ENCODE measurements at regions not wholly inside any gene's neighbourhood (a gene's known extent, or its start where the extent isn't known, plus 50 kb on each side); places are given as distances from the start of the nearest gene placed in this dataset.

GRCh38 chr6:145169726-145170224, 565.5 kb downstream of the EPM2A start:
- DNase-seq (no peak), ATAC-seq (no peak)
- Mint-ChIP-seq H3K9me3 (ENCODE audit: low read depth) (no peaks in the 10 kb centered on the region), H3K36me3 (no peaks in the 10 kb centered on the region), H3K27me3 (peaks cover 7% of the 10 kb centered on the region), H3K4me1 (no peaks in the 10 kb centered on the region), H3K4me3 (no peak overlapping the region), H3K27ac (no peak overlapping the region)
- CTCF ChIA-PET, result no interaction called here

GRCh38 chr6:145175470-145175869, 559.9 kb downstream of the EPM2A start:
- Mint-ChIP-seq H3K36me3 (no peaks in the 10 kb centered on the region), H3K4me1 (no peaks in the 10 kb centered on the region), H3K27ac (no peak overlapping the region), H3K4me3 (no peak overlapping the region), H3K27me3 (peaks cover 3% of the 10 kb centered on the region), H3K9me3 (ENCODE audit: low read depth) (peaks cover 4% of the 10 kb centered on the region)
- ATAC-seq (no peak), DNase-seq (no peak)
- CTCF ChIA-PET, result no interaction called here

- Mint-ChIP-seq H3K4me3 (no peak overlapping the region), H3K27ac (no peak overlapping the region), H3K4me1 (no peaks in the 10 kb centered on the region), H3K27me3 (no peaks in the 10 kb centered on the region), H3K9me3 (ENCODE audit: low read depth) (peaks cover 4% of the 10 kb centered on the region), H3K36me3 (no peaks in the 10 kb centered on the region)
- no peak for DNase-seq
- CTCF ChIA-PET, result no interaction called here
- ATAC-seq, result no peak
Measured at GRCh38 chr6:145178391-145178790, 556.9 kb downstream of the EPM2A start.

GRCh38 chr6:145187491-145188206, 547.7 kb downstream of the EPM2A start:
- DNase-seq (no peak), ATAC-seq (no peak)
- H3K9me3 Mint-ChIP-seq (ENCODE audit: low read depth), result no peaks in the 10 kb centered on the region
- H3K4me3 Mint-ChIP-seq, result no peak overlapping the region
- CTCF ChIA-PET, result no interaction called here
- no peaks in the 10 kb centered on the region for H3K4me1 Mint-ChIP-seq
- no peak overlapping the region for H3K27ac Mint-ChIP-seq
- H3K27me3 Mint-ChIP-seq, result peaks cover 2% of the 10 kb centered on the region
- no peaks in the 10 kb centered on the region for H3K36me3 Mint-ChIP-seq

- no peaks in the 10 kb centered on the region for H3K9me3 Mint-ChIP-seq (ENCODE audit: low read depth)
- H3K4me1 Mint-ChIP-seq, result no peaks in the 10 kb centered on the region
- no peak for DNase-seq
- no peaks in the 10 kb centered on the region for H3K36me3 Mint-ChIP-seq
- peaks cover 2% of the 10 kb centered on the region for H3K27me3 Mint-ChIP-seq
- no peak for ATAC-seq
- no peak overlapping the region for H3K27ac Mint-ChIP-seq
- CTCF ChIA-PET, result no interaction called here
- H3K4me3 Mint-ChIP-seq, result no peak overlapping the region
Measured at GRCh38 chr6:145189836-145190235, 545.5 kb downstream of the EPM2A start.

GRCh38 chr6:145194389-145194788, 540.9 kb downstream of the EPM2A start:
- no peaks in the 10 kb centered on the region for H3K9me3 Mint-ChIP-seq (ENCODE audit: low read depth)
- no peaks in the 10 kb centered on the region for H3K4me1 Mint-ChIP-seq
- CTCF ChIA-PET, result interaction anchor here (1.1 kb wide), 1 partner anchor 14 kb away, joined by 3 read pairs; no protein-coding TSS in a partner anchor
- H3K27ac Mint-ChIP-seq, result no peak overlapping the region
- DNase-seq, result no peak
- no peaks in the 10 kb centered on the region for H3K27me3 Mint-ChIP-seq
- no peak overlapping the region for H3K4me3 Mint-ChIP-seq
- no peaks in the 10 kb centered on the region for H3K36me3 Mint-ChIP-seq
- no peak for ATAC-seq

GRCh38 chr6:145199961-145200360, 535.4 kb downstream of the EPM2A start:
- DNase-seq, result no peak
- CTCF ChIA-PET, result no interaction called here
- Mint-ChIP-seq H3K4me1 (no peaks in the 10 kb centered on the region), H3K27me3 (peaks cover 4% of the 10 kb centered on the region), H3K36me3 (no peaks in the 10 kb centered on the region), H3K4me3 (no peak overlapping the region), H3K9me3 (ENCODE audit: low read depth) (no peaks in the 10 kb centered on the region), H3K27ac (no peak overlapping the region)
- ATAC-seq, result no peak

- no peaks in the 10 kb centered on the region for H3K4me1 Mint-ChIP-seq
- H3K27ac Mint-ChIP-seq, result no peak overlapping the region
- no peak for ATAC-seq
- no peak for DNase-seq
- H3K36me3 Mint-ChIP-seq, result no peaks in the 10 kb centered on the region
- CTCF ChIA-PET, result interaction anchor here (1.2 kb wide), 1 partner anchor 9 kb away, joined by 4 read pairs; no protein-coding TSS in a partner anchor
- no peak overlapping the region for H3K4me3 Mint-ChIP-seq
- H3K9me3 Mint-ChIP-seq (ENCODE audit: low read depth), result no peaks in the 10 kb centered on the region
- peaks cover 8% of the 10 kb centered on the region for H3K27me3 Mint-ChIP-seq
Measured at GRCh38 chr6:145204301-145204700, 531.0 kb downstream of the EPM2A start.

GRCh38 chr6:145206247-145206907, 528.9 kb downstream of the EPM2A start:
- H3K27ac Mint-ChIP-seq, result no peak overlapping the region
- ATAC-seq (no peak), DNase-seq (no peak)
- CTCF ChIA-PET, result no interaction called here
- no peaks in the 10 kb centered on the region for H3K4me1 Mint-ChIP-seq
- H3K4me3 Mint-ChIP-seq, result no peak overlapping the region
- H3K27me3 Mint-ChIP-seq, result peaks cover 13% of the 10 kb centered on the region
- no peaks in the 10 kb centered on the region for H3K36me3 Mint-ChIP-seq
- H3K9me3 Mint-ChIP-seq (ENCODE audit: low read depth), result no peaks in the 10 kb centered on the region

GRCh38 chr6:145208474-145208873, 526.8 kb downstream of the EPM2A start:
- CTCF ChIA-PET, result no interaction called here
- DNase-seq (no peak), ATAC-seq (no peak)
- peaks cover 2% of the 10 kb centered on the region for H3K4me1 Mint-ChIP-seq
- no peaks in the 10 kb centered on the region for H3K36me3 Mint-ChIP-seq
- no peaks in the 10 kb centered on the region for H3K9me3 Mint-ChIP-seq (ENCODE audit: low read depth)
- H3K27ac Mint-ChIP-seq, result no peak overlapping the region
- H3K4me3 Mint-ChIP-seq, result no peak overlapping the region
- H3K27me3 Mint-ChIP-seq, result peaks cover 11% of the 10 kb centered on the region

GRCh38 chr6:145209272-145209671, 526.0 kb downstream of the EPM2A start:
- Mint-ChIP-seq H3K4me3 (no peak overlapping the region), H3K27me3 (peaks cover 9% of the 10 kb centered on the region), H3K36me3 (no peaks in the 10 kb centered on the region), H3K4me1 (peaks cover 8% of the 10 kb centered on the region), H3K9me3 (ENCODE audit: low read depth) (no peaks in the 10 kb centered on the region), H3K27ac (no peak overlapping the region)
- DNase-seq, result no peak
- ATAC-seq, result no peak
- CTCF ChIA-PET, result no interaction called here

- no peaks in the 10 kb centered on the region for H3K36me3 Mint-ChIP-seq
- no peak overlapping the region for H3K4me3 Mint-ChIP-seq
- no peak for DNase-seq
- CTCF ChIA-PET, result interaction anchor here (1.1 to 1.5 kb wide), 2 partner anchors 9 to 994 kb away, joined by 3 to 4 read pairs; no protein-coding TSS in a partner anchor
- H3K9me3 Mint-ChIP-seq (ENCODE audit: low read depth), result no peaks in the 10 kb centered on the region
- peaks cover 9% of the 10 kb centered on the region for H3K27me3 Mint-ChIP-seq
- no peak for ATAC-seq
- peaks cover 11% of the 10 kb centered on the region for H3K4me1 Mint-ChIP-seq
- H3K27ac Mint-ChIP-seq, result no peak overlapping the region
Measured at GRCh38 chr6:145212813-145213212, 522.5 kb downstream of the EPM2A start.

GRCh38 chr6:145213614-145214013, 521.7 kb downstream of the EPM2A start:
- Mint-ChIP-seq H3K27ac (no peak overlapping the region), H3K27me3 (peaks cover 9% of the 10 kb centered on the region), H3K4me1 (peaks cover 11% of the 10 kb centered on the region), H3K4me3 (no peak overlapping the region), H3K9me3 (ENCODE audit: low read depth) (no peaks in the 10 kb centered on the region), H3K36me3 (no peaks in the 10 kb centered on the region)
- ATAC-seq (no peak), DNase-seq (no peak)
- CTCF ChIA-PET, result interaction anchor here (1.1 to 1.5 kb wide), 2 partner anchors 10 to 994 kb away, joined by 3 to 4 read pairs; no protein-coding TSS in a partner anchor

- Mint-ChIP-seq H3K9me3 (ENCODE audit: low read depth) (no peaks in the 10 kb centered on the region), H3K27me3 (peaks cover 11% of the 10 kb centered on the region), H3K27ac (no peak overlapping the region), H3K4me3 (no peak overlapping the region), H3K36me3 (no peaks in the 10 kb centered on the region), H3K4me1 (peaks cover 11% of the 10 kb centered on the region)
- ATAC-seq (no peak), DNase-seq (no peak)
- CTCF ChIA-PET, result interaction anchor here (1.3 kb wide), 1 partner anchor 419 kb away, joined by 4 read pairs; no protein-coding TSS in a partner anchor
Measured at GRCh38 chr6:145214570-145214969, 520.8 kb downstream of the EPM2A start.
